ENCODE measurements at regions not wholly inside any gene's neighbourhood (a gene's known extent, or its start where the extent isn't known, plus 50 kb on each side); places are given as distances from the start of the nearest gene placed in this dataset.

GRCh38 chr11:45444796-45445195 is 158.7 kb upstream of the SYT13 start:
- TF ChIP-seq NFE2L1 (CRISPR knock-in tag; IDR thresholded peaks at IDR 0.05) (no peak), ATF2 (CRISPR knock-in tag; IDR thresholded peaks at IDR 0.05; ENCODE audit: borderline replicate concordance, low read depth) (no peak), CREB1 (CRISPR knock-in tag; IDR thresholded peaks at IDR 0.05) (no peak), ZNF138 (CRISPR knock-in tag; conservative IDR thresholded peaks at IDR 0.05) (no peak), E2F5 (CRISPR knock-in tag; IDR thresholded peaks at IDR 0.05) (no peak), CBFB (CRISPR knock-in tag; IDR thresholded peaks at IDR 0.05; ENCODE audit: low read depth) (no peak), ZBTB21 (CRISPR knock-in tag; IDR thresholded peaks at IDR 0.05; ENCODE audit: borderline replicate concordance) (no peak), GTF2I (CRISPR knock-in tag; conservative IDR thresholded peaks at IDR 0.05) (no peak), SP1 (CRISPR knock-in tag; conservative IDR thresholded peaks at IDR 0.05) (no peak), USF1 (CRISPR knock-in tag; IDR thresholded peaks at IDR 0.05) (no peak), ZNF121 (CRISPR knock-in tag; IDR thresholded peaks at IDR 0.05) (no peak)
- TF ChIP-seq, protein P1, sequence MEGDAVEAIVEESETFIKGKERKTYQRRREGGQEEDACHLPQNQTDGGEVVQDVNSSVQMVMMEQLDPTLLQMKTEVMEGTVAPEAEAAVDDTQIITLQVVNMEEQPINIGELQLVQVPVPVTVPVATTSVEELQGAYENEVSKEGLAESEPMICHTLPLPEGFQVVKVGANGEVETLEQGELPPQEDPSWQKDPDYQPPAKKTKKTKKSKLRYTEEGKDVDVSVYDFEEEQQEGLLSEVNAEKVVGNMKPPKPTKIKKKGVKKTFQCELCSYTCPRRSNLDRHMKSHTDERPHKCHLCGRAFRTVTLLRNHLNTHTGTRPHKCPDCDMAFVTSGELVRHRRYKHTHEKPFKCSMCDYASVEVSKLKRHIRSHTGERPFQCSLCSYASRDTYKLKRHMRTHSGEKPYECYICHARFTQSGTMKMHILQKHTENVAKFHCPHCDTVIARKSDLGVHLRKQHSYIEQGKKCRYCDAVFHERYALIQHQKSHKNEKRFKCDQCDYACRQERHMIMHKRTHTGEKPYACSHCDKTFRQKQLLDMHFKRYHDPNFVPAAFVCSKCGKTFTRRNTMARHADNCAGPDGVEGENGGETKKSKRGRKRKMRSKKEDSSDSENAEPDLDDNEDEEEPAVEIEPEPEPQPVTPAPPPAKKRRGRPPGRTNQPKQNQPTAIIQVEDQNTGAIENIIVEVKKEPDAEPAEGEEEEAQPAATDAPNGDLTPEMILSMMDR (IDR thresholded peaks at IDR 0.05): no peak
